ENCODE measurements at regions not wholly inside any gene's neighbourhood (a gene's known extent, or its start where the extent isn't known, plus 50 kb on each side); places are given as distances from the start of the nearest gene placed in this dataset.

DNA sequence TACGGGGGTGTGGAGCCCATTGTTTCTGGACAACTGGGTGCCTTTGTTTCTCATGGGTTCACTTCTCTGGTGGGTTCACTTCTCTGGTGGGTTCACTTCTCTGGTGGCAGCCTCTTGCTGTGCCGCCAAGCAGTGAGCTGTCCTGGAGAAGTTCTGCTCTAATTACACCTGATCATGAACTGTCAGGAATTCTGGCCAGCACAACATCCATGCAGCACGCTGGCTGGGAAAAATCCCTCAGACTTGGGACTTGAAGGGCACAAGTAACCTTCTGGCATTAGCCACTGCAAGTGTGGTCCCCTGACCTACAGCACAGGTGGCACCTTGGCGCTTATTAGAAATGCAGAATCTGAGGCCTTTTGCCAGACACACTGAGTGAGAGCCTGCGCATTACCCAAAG lies 752.5 kb downstream of the QKI start:
- no peak for DNase-seq

GRCh38 chr6:164166515-164166914 lies 752.0 kb downstream of the QKI start:
- Histone ChIP-seq H3K4me3 (no peak overlapping the region), H3K27me3 (replicated peaks; ENCODE audit: insufficient read depth) (no peaks in the 10 kb centered on the region), H3K36me3 (ENCODE audit: low read depth) (no peaks in the 10 kb centered on the region), H3K9ac (no peak overlapping the region), H2AFZ (no peak overlapping the region), H3K4me1 (ENCODE audit: insufficient read depth) (no peaks in the 10 kb centered on the region), H3K27ac (no peak overlapping the region), H3F3A (ENCODE audit: insufficient read depth) (no peaks in the 10 kb centered on the region), H3K79me2 (ENCODE audit: insufficient read depth) (no peaks in the 10 kb centered on the region), H3K4me2 (ENCODE audit: unreplicated experiment) (no peak overlapping the region), H3K9me3 (ENCODE audit: low read depth) (no peaks in the 10 kb centered on the region), H3K9me2 (ENCODE audit: insufficient read depth) (no peaks in the 10 kb centered on the region), H4K20me1 (ENCODE audit: insufficient read depth) (no peaks in the 10 kb centered on the region)
- TF ChIP-seq EZH2 (IDR thresholded peaks at IDR 0.05; ENCODE audit: insufficient read depth, poor library complexity, severe bottlenecking) (no peak), EZH2phosphoT487 (IDR thresholded peaks at IDR 0.05; ENCODE audit: insufficient read depth, low read depth) (no peak)
- no peak for DNase-seq
- 27 to 31% methylated on average over 7 of the region's 7 CpGs for WGBS, 2 experiments (ENCODE audit: low coverage in 1 of 2, low lambda C conversion rate in 2 of 2, missing lambda C conversion rate in 2 of 2)
- in situ Hi-C loops (cut with MboI) = no loop called here

More for the DNA sequence above, 752.5 kb downstream of the QKI start:
- no peaks in the 10 kb centered on the region for H3K4me1 ChIP-seq (ENCODE audit: insufficient read depth)
- no peaks in the 10 kb centered on the region for H3F3A ChIP-seq (ENCODE audit: insufficient read depth)
- H3K9ac ChIP-seq = no peak overlapping the region
- no peak overlapping the region for H3K4me3 ChIP-seq
- no peaks in the 10 kb centered on the region for H3K9me3 ChIP-seq (ENCODE audit: low read depth)
- H3K36me3 ChIP-seq (ENCODE audit: low read depth) = no peaks in the 10 kb centered on the region
- H3K9me2 ChIP-seq (ENCODE audit: insufficient read depth) = no peaks in the 10 kb centered on the region
- in situ Hi-C loops (cut with MboI) = no loop called here
- H3K27me3 ChIP-seq (replicated peaks; ENCODE audit: insufficient read depth) = no peaks in the 10 kb centered on the region
- H4K20me1 ChIP-seq (ENCODE audit: insufficient read depth) = no peaks in the 10 kb centered on the region
- no peak overlapping the region for H2AFZ ChIP-seq
- H3K27ac ChIP-seq = no peak overlapping the region
- WGBS, 2 experiments (ENCODE audit: low coverage in 1 of 2, low lambda C conversion rate in 2 of 2, missing lambda C conversion rate in 2 of 2) = 42 to 44% methylated on average over 5 of the region's 5 CpGs
- no peak for TF ChIP-seq EZH2phosphoT487 (IDR thresholded peaks at IDR 0.05; ENCODE audit: insufficient read depth, low read depth)
- no peak for TF ChIP-seq EZH2 (IDR thresholded peaks at IDR 0.05; ENCODE audit: insufficient read depth, poor library complexity, severe bottlenecking)
- no peaks in the 10 kb centered on the region for H3K79me2 ChIP-seq (ENCODE audit: insufficient read depth)
- H3K4me2 ChIP-seq (ENCODE audit: unreplicated experiment) = no peak overlapping the region

GRCh38 chr6:164164876-164165275 lies 750.4 kb downstream of the QKI start:
- Histone ChIP-seq H3K36me3 (ENCODE audit: low read depth) (no peaks in the 10 kb centered on the region), H4K20me1 (ENCODE audit: insufficient read depth) (no peaks in the 10 kb centered on the region), H3K4me1 (ENCODE audit: insufficient read depth) (no peaks in the 10 kb centered on the region), H3F3A (ENCODE audit: insufficient read depth) (no peaks in the 10 kb centered on the region), H3K4me2 (ENCODE audit: unreplicated experiment) (no peak overlapping the region), H3K9me2 (ENCODE audit: insufficient read depth) (no peaks in the 10 kb centered on the region), H3K27me3 (replicated peaks; ENCODE audit: insufficient read depth) (no peaks in the 10 kb centered on the region), H3K4me3 (no peak overlapping the region), H3K27ac (no peak overlapping the region), H3K9ac (no peak overlapping the region), H2AFZ (no peak overlapping the region), H3K9me3 (ENCODE audit: low read depth) (no peaks in the 10 kb centered on the region), H3K79me2 (ENCODE audit: insufficient read depth) (no peaks in the 10 kb centered on the region)
- TF ChIP-seq EZH2phosphoT487 (IDR thresholded peaks at IDR 0.05; ENCODE audit: insufficient read depth, low read depth) (no peak), EZH2 (IDR thresholded peaks at IDR 0.05; ENCODE audit: insufficient read depth, poor library complexity, severe bottlenecking) (no peak)
- in situ Hi-C loops (cut with MboI) = no loop called here
- WGBS, 2 experiments (ENCODE audit: low coverage in 1 of 2, low lambda C conversion rate in 2 of 2, missing lambda C conversion rate in 2 of 2) = 11% methylated on average over 3 of the region's 3 CpGs
- no peak for DNase-seq

- H3K9me3 ChIP-seq (ENCODE audit: low read depth) = no peaks in the 10 kb centered on the region
- TF ChIP-seq EZH2phosphoT487 (IDR thresholded peaks at IDR 0.05; ENCODE audit: insufficient read depth, low read depth) = no peak
- TF ChIP-seq EZH2 (IDR thresholded peaks at IDR 0.05; ENCODE audit: insufficient read depth, poor library complexity, severe bottlenecking) = no peak
- in situ Hi-C loops (cut with MboI) = no loop called here
- DNase-seq = no peak
- H3K36me3 ChIP-seq (ENCODE audit: low read depth) = no peaks in the 10 kb centered on the region
- H3K4me1 ChIP-seq (ENCODE audit: insufficient read depth) = no peaks in the 10 kb centered on the region
- no peaks in the 10 kb centered on the region for H4K20me1 ChIP-seq (ENCODE audit: insufficient read depth)
- no peak overlapping the region for H2AFZ ChIP-seq
- H3K4me3 ChIP-seq = no peak overlapping the region
- no peaks in the 10 kb centered on the region for H3K27me3 ChIP-seq (replicated peaks; ENCODE audit: insufficient read depth)
- H3K9me2 ChIP-seq (ENCODE audit: insufficient read depth) = no peaks in the 10 kb centered on the region
- no peak overlapping the region for H3K27ac ChIP-seq
- no peak overlapping the region for H3K4me2 ChIP-seq (ENCODE audit: unreplicated experiment)
- H3F3A ChIP-seq (ENCODE audit: insufficient read depth) = no peaks in the 10 kb centered on the region
- WGBS, 2 experiments (ENCODE audit: low coverage in 1 of 2, low lambda C conversion rate in 2 of 2, missing lambda C conversion rate in 2 of 2) = 23 to 24% methylated on average over 3 of the region's 3 CpGs
- H3K79me2 ChIP-seq (ENCODE audit: insufficient read depth) = no peaks in the 10 kb centered on the region
- no peak overlapping the region for H3K9ac ChIP-seq
Measured at GRCh38 chr6:164163239-164163638, 748.7 kb downstream of the QKI start.

DNA sequence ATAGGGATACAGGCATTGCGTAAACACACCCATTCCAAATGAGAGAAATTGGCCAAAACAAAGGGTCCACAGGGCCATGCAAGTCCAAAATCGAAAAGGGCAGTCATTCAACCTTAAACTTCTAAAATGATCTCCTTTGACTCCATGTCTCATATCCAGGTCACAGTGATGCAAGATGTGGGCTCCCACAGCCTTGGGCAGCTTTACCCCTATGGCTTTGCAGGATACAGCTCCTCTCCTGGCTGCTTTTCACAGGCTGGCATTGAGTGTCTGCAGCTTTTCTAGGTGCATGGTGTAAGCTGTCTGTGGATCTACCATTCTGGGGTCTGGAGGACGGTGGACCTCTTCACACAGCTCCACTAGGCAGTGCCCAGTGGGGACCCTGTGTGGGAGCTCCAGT lies 744.5 kb downstream of the QKI start:
- in situ Hi-C loops (cut with MboI) = no loop called here
- TF ChIP-seq EZH2phosphoT487 (IDR thresholded peaks at IDR 0.05; ENCODE audit: insufficient read depth, low read depth) (no peak), EZH2 (IDR thresholded peaks at IDR 0.05; ENCODE audit: insufficient read depth, poor library complexity, severe bottlenecking) (no peak)
- no peak overlapping the region for H2AFZ ChIP-seq
- H3K9me3 ChIP-seq (ENCODE audit: low read depth) = no peaks in the 10 kb centered on the region
- H4K20me1 ChIP-seq (ENCODE audit: insufficient read depth) = no peaks in the 10 kb centered on the region
- no peaks in the 10 kb centered on the region for H3F3A ChIP-seq (ENCODE audit: insufficient read depth)
- H3K4me3 ChIP-seq = no peak overlapping the region
- H3K9ac ChIP-seq = no peak overlapping the region
- H3K36me3 ChIP-seq (ENCODE audit: low read depth) = no peaks in the 10 kb centered on the region
- no peaks in the 10 kb centered on the region for H3K4me1 ChIP-seq (ENCODE audit: insufficient read depth)
- no peak for DNase-seq
- no peaks in the 10 kb centered on the region for H3K79me2 ChIP-seq (ENCODE audit: insufficient read depth)
- H3K4me2 ChIP-seq (ENCODE audit: unreplicated experiment) = no peak overlapping the region
- no peak overlapping the region for H3K27ac ChIP-seq
- no peaks in the 10 kb centered on the region for H3K27me3 ChIP-seq (replicated peaks; ENCODE audit: insufficient read depth)
- 6% methylated on average over 3 of the region's 3 CpGs for WGBS, 2 experiments (ENCODE audit: low coverage in 1 of 2, low lambda C conversion rate in 2 of 2, missing lambda C conversion rate in 2 of 2)
- no peaks in the 10 kb centered on the region for H3K9me2 ChIP-seq (ENCODE audit: insufficient read depth)
